ENCODE measurements at regions not wholly inside any gene's neighbourhood (a gene's known extent, or its start where the extent isn't known, plus 50 kb on each side); places are given as distances from the start of the nearest gene placed in this dataset.

GRCh38 chr6:113089056-113089455 is 741.9 kb downstream of the RFPL4B start:
- Mint-ChIP-seq H3K27me3 (ENCODE audit: insufficient read depth) (no peaks in the 10 kb centered on the region; the same call in 1 of the 2 replicates), H3K4me1 (ENCODE audit: low read depth) (peaks cover 23% of the 10 kb centered on the region), H3K36me3 (ENCODE audit: low read depth) (peaks cover 7% of the 10 kb centered on the region), H3K4me3 (no peak overlapping the region), H3K27ac (no peak overlapping the region), H3K9me3 (peaks cover 8% of the 10 kb centered on the region; the same call in 1 of the 2 replicates)
- peak; percentile 33; the same call in 1 of the 2 replicates for TF ChIP-seq CTCF (IDR thresholded peaks at IDR 0.05)
- DNase-seq, result no peak

GRCh38 chr6:113092795-113093194 is 745.7 kb downstream of the RFPL4B start:
- Mint-ChIP-seq H3K4me3 (no peak overlapping the region), H3K4me1 (ENCODE audit: low read depth) (peaks cover 26% of the 10 kb centered on the region), H3K36me3 (ENCODE audit: low read depth) (peaks cover 8% of the 10 kb centered on the region; the same call in 1 of the 2 replicates), H3K27ac (no peak overlapping the region), H3K27me3 (ENCODE audit: insufficient read depth) (no peaks in the 10 kb centered on the region; the same call in none of the 2 replicates), H3K9me3 (no peaks in the 10 kb centered on the region)
- DNase-seq, result no peak
- no peak for TF ChIP-seq CTCF (IDR thresholded peaks at IDR 0.05)

- Mint-ChIP-seq H3K36me3 (ENCODE audit: low read depth) (peaks cover 8% of the 10 kb centered on the region; the same call in 1 of the 2 replicates), H3K4me3 (no peak overlapping the region), H3K4me1 (ENCODE audit: low read depth) (peaks cover 26% of the 10 kb centered on the region), H3K27ac (no peak overlapping the region), H3K27me3 (ENCODE audit: insufficient read depth) (no peaks in the 10 kb centered on the region; the same call in none of the 2 replicates), H3K9me3 (no peaks in the 10 kb centered on the region)
- no peak for TF ChIP-seq CTCF (IDR thresholded peaks at IDR 0.05)
- DNase-seq, result peak; percentile 8
Measured at GRCh38 chr6:113094779-113095178, 747.6 kb downstream of the RFPL4B start.

DNA sequence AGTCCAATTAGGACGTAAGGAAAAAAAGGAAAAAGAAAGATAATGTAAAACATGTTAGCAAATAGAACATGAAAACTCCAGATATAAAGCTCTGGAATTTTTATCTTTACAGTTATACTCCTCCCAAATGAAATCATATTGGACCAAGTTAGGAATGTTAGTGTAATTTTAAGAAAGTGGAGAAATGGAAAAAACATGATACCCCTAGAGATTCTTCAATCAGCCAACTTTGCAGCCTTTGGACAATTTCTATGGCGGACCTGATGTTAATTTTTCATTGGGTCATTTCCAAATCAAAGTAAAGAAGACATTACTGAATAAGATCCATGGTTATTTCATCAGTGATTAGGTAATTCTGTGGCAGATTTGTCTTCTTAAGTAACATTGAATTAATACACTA is 748.7 kb downstream of the RFPL4B start:
- no peak overlapping the region for H3K27ac Mint-ChIP-seq
- no peaks in the 10 kb centered on the region for H3K9me3 Mint-ChIP-seq
- peaks cover 26% of the 10 kb centered on the region for H3K4me1 Mint-ChIP-seq (ENCODE audit: low read depth)
- no peaks in the 10 kb centered on the region; the same call in none of the 2 replicates for H3K27me3 Mint-ChIP-seq (ENCODE audit: insufficient read depth)
- DNase-seq, result no peak
- no peak overlapping the region for H3K4me3 Mint-ChIP-seq
- no peak for TF ChIP-seq CTCF (IDR thresholded peaks at IDR 0.05)
- peaks cover 8% of the 10 kb centered on the region; the same call in 1 of the 2 replicates for H3K36me3 Mint-ChIP-seq (ENCODE audit: low read depth)

DNA sequence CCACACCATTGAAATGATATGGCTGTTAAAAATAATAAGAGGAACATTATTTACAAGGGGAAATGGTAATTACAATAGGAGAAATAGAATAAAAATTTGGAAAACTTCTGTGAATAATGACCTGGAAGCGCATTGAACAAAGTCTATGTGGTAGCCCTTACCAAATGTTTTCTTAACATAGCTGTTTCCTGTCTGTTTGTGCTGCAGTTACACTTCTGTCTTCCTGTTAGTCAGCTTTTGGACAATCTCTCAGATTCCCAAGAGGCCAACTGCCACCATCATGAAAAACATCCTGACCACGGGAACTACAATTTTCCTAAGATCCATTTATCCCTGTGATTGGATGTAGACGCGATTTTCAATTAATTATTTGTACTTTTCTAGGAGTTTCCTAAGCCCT is 754.4 kb upstream of the MARCKS start:
- Mint-ChIP-seq H3K27me3 (ENCODE audit: insufficient read depth) (no peaks in the 10 kb centered on the region), H3K4me3 (peak overlapping the region; percentile 57), H3K36me3 (ENCODE audit: low read depth) (peaks cover 9% of the 10 kb centered on the region; the same call in 1 of the 2 replicates), H3K9me3 (no peaks in the 10 kb centered on the region), H3K27ac (peak overlapping the region; percentile 70), H3K4me1 (ENCODE audit: low read depth) (peaks cover 29% of the 10 kb centered on the region)
- TF ChIP-seq CTCF (IDR thresholded peaks at IDR 0.05), result no peak
- DNase-seq, result peak; percentile 11

Data from HFFc6 (cell line).